Left ventricle myocardium inferior (tissue), 1 donor: ENCODE measurements at regions not wholly inside any gene's neighbourhood (a gene's known extent, or its start where the extent isn't known, plus 50 kb on each side); places are given as distances from the start of the nearest gene placed in this dataset.

Experiments
- DNase-seq: peaks from one replicate; pipeline ENCODE4 v3.0.0-alpha.2; 2020
- H3K27ac ChIP-seq: fragments of 200-600 bp; replicated peaks from 2 replicates; pipeline ENCODE4 v1.8.0; 2021
- H3K27me3 ChIP-seq: fragments of 200-600 bp; 2 replicates; pipeline ENCODE4 v1.8.0; 2021; ENCODE audit warnings: low read depth
- H3K36me3 ChIP-seq: fragments of 200-600 bp; 2 replicates; pipeline ENCODE4 v1.8.0; 2021
- H3K4me1 ChIP-seq: fragments of 200-600 bp; 2 replicates; pipeline ENCODE4 v1.8.0; 2021
- H3K4me3 ChIP-seq: fragments of 200-600 bp; 2 replicates; pipeline ENCODE4 v1.8.0; 2021; ENCODE audit warnings: mild to moderate bottlenecking, moderate library complexity
- H3K9me3 ChIP-seq: fragments of 200-600 bp; replicated peaks from 2 replicates; pipeline ENCODE4 v1.8.0; 2021
- intact Hi-C: fragments of 100-400 bp; cut with micrococcal nuclease; formaldehyde crosslinking; loops from one replicate; pipeline ENCODE4 v1.11.0; 2022
- TF ChIP-seq, protein P1 (sequence below): fragments of 200-600 bp; IDR thresholded peaks from 2 replicates; pipeline ENCODE4 v1.8.0; 2021; ENCODE audit warnings: antibody characterized with exemption, mild to moderate bottlenecking, borderline replicate concordance
- donor health status: DM: no; HTN: yes; CAD: no; lungs with severe emphysema.

DNA sequence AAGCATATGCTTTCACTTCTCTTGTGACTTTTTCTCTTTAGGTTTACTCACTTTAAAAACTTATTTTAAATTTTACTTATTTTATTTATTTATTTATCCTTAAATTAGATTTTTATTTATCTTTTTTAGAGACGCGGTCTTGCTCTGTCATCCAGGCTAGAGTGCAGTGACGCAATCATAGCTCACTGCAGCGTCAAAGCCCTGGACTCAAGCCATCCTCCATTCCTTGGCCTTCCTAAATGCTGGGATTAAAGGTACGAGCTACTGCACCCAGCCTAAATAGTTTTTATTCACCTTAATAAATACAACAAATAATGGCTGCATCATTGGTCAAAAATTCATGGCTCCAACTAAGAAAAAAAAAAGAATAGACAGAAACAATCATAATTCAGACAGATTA, 415.7 kb upstream of the FIGN start:
- H3K27me3 ChIP-seq = no peaks in the 10 kb centered on the region
- TF ChIP-seq, protein P1, sequence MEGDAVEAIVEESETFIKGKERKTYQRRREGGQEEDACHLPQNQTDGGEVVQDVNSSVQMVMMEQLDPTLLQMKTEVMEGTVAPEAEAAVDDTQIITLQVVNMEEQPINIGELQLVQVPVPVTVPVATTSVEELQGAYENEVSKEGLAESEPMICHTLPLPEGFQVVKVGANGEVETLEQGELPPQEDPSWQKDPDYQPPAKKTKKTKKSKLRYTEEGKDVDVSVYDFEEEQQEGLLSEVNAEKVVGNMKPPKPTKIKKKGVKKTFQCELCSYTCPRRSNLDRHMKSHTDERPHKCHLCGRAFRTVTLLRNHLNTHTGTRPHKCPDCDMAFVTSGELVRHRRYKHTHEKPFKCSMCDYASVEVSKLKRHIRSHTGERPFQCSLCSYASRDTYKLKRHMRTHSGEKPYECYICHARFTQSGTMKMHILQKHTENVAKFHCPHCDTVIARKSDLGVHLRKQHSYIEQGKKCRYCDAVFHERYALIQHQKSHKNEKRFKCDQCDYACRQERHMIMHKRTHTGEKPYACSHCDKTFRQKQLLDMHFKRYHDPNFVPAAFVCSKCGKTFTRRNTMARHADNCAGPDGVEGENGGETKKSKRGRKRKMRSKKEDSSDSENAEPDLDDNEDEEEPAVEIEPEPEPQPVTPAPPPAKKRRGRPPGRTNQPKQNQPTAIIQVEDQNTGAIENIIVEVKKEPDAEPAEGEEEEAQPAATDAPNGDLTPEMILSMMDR = no peak
- no peaks in the 10 kb centered on the region for H3K9me3 ChIP-seq
- peak overlapping the region; percentile 9 for H3K4me3 ChIP-seq
- DNase-seq = no peak
- H3K4me1 ChIP-seq = no peaks in the 10 kb centered on the region
- no peak overlapping the region for H3K27ac ChIP-seq
- no peaks in the 10 kb centered on the region for H3K36me3 ChIP-seq
- intact Hi-C loops = no loop called here

DNA sequence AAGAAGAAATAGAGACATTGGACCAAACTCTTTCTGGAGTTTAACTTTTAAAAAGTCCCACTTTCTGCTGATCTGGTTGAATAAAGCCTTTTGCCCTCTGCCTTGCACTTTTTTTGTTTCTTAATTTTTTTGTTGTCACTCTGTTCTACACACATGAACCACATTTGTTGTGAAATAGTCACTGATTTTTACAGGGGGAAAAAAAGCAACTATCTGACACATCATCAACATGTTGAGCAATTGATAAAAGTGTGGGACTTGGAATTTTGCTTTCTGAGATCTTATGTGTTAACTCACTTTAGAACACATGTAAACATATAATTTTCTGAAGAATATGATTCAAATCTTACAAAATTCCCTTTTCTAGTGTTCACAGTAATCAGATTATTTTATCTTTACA, 414.8 kb upstream of the FIGN start:
- Histone ChIP-seq H3K27me3 (no peaks in the 10 kb centered on the region), H3K27ac (no peak overlapping the region), H3K4me1 (no peaks in the 10 kb centered on the region), H3K4me3 (no peak overlapping the region), H3K36me3 (no peaks in the 10 kb centered on the region), H3K9me3 (no peaks in the 10 kb centered on the region)
- TF ChIP-seq, protein P1 = no peak
- no peak for DNase-seq
- intact Hi-C loops = no loop called here

DNA sequence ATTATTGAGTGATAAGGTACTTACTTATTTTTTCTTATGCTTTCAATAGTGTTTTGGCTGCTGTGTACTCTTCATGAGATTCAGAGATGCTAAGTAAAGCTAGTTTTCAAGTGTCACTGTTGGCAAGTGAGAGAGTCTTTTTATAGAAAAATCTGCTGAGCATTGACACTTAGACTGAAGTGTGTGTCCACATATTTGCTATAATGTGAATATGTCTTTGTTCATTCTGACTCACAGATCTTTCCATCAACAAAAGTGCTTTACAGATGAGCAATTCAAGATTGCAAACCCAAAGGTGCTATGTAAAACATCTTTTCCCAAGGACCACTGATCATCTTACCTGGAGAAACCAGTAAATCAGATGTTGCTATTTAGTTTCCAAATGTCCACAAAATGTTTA, 410.6 kb upstream of the FIGN start:
- H3K36me3 ChIP-seq = no peaks in the 10 kb centered on the region
- intact Hi-C loops = no loop called here
- no peak overlapping the region for H3K27ac ChIP-seq
- no peak overlapping the region for H3K4me3 ChIP-seq
- H3K4me1 ChIP-seq = no peaks in the 10 kb centered on the region
- no peak for DNase-seq
- TF ChIP-seq, protein P1 = no peak
- H3K27me3 ChIP-seq = no peaks in the 10 kb centered on the region
- H3K9me3 ChIP-seq = no peaks in the 10 kb centered on the region

DNA sequence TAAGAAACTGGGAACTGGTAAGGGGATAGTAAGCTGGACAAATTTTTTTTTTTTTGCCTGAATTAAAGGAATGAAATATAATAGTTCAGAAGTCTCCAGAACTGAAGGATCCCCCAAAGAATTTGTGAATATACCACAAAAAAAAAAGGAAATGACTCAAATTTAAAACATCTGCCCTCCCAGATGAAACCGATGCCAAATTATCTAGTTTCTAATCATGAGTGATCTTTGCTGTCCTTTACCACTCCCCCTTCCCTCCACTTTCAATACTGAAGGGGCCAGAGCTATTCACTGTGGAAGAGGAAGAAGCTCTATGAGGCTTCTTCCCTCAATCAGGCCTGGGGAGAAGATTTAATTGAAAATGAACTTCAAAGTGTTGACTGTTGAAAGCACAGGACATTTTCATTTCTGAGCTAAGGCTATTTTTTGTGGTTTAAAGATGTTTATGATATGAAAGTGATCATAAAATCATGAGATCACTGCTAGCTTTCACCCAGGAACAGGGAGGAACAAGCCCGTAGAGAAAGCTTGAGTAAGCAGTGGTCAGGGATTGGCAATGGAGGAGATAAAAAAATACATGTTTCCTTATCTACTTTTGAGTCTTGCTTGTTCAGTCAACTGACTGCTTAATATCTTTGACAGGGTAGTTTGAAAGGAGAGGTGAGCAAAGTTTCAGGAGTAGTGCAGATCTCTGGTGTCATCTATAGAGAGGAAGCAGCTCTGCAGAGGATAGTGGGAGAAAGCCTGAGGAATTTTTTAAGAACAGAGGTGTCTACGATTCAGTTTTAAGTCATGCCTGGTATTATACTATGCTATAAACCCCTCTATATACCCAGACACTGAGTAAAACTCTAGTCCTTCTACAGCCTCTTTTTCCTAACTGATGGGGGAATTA, 409.5 kb upstream of the FIGN start:
- Histone ChIP-seq H3K4me3 (no peak overlapping the region), H3K36me3 (no peaks in the 10 kb centered on the region), H3K27me3 (no peaks in the 10 kb centered on the region), H3K9me3 (no peaks in the 10 kb centered on the region), H3K4me1 (no peaks in the 10 kb centered on the region), H3K27ac (no peak overlapping the region)
- DNase-seq = no peak
- intact Hi-C loops = no loop called here
- TF ChIP-seq, protein P1 = no peak

DNA sequence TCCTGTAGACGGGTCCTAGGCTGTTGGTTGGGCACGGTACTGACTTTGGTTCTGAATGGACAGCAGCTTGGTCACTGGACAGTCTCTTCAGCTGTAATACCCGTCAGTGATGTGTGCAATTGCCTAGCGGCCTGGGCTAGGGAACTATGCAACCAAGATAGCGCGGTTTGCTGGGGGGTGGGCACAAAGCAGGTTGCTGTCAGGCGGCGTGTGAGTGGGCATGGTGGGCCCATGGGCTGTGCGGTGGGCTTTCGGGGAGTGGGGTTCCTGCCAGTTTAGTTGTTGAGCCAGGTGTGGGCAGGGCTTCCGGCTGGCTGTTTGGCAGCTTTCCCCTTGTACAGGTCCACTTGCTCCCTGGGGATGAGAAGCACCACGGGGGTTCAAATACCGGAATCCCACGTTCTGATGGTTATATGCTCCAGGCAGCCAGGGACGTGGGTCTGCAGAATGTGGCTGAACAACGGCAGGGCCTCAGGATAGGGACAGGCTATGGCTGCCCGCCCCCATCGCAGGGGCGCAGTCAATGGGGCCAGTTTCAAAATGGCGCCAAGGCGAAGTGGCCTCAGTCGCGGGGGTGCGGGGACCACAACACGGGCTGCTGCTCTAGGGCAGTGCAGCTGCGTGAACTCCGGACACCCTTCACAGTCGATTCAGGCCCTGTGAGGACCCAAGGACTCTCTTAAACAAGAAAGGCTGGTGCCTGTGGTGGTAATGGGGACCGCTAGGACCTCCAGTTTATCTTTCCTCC, 407.5 kb upstream of the FIGN start:
- intact Hi-C loops = no loop called here
- no peaks in the 10 kb centered on the region for H3K27me3 ChIP-seq
- H3K36me3 ChIP-seq = no peaks in the 10 kb centered on the region
- TF ChIP-seq, protein P1 = no peak
- H3K4me1 ChIP-seq = no peaks in the 10 kb centered on the region
- DNase-seq = no peak
- no peak overlapping the region for H3K4me3 ChIP-seq
- no peak overlapping the region for H3K27ac ChIP-seq
- H3K9me3 ChIP-seq = no peaks in the 10 kb centered on the region
